ENCODE measurements at regions not wholly inside any gene's neighbourhood (a gene's known extent, or its start where the extent isn't known, plus 50 kb on each side); places are given as distances from the start of the nearest gene placed in this dataset.

- H3K4me1 Mint-ChIP-seq, result no peaks in the 10 kb centered on the region
- DNase-seq, result no peak
- H3K27me3 Mint-ChIP-seq (ENCODE audit: low read depth), result no peaks in the 10 kb centered on the region; the same call in 1 of the 2 replicates
- H3K9me3 Mint-ChIP-seq, result peaks cover 8 to 10% of the 10 kb centered on the region in 2 experiments
- H3K27ac Mint-ChIP-seq, result no peak overlapping the region
- no peak overlapping the region for H2BK12ac ChIP-seq (ENCODE audit: insufficient read length, low read depth, low read length)
- no peak overlapping the region for H3K56ac ChIP-seq (ENCODE audit: insufficient read length, low read depth, low read length)
- H3K36me3 Mint-ChIP-seq (ENCODE audit: insufficient read depth in 1 of 3, low read depth in 3 of 3), result peaks cover 0 to 10% (median 0%) of the 10 kb centered on the region in 3 experiments; a peak in 2 of 7 replicates
- no peak overlapping the region for H3K4me3 Mint-ChIP-seq
- no peak overlapping the region for H2BK20ac ChIP-seq (ENCODE audit: low read depth, low read length, poor library complexity, severe bottlenecking)
- no CpG with 5 or more reads among the region's 1 CpG for WGBS (ENCODE audit: extremely low coverage, insufficient read length, low lambda C conversion rate)
- no peaks in the 10 kb centered on the region for H3K4me1 ChIP-seq (ENCODE audit: insufficient read depth, low read length)
- TF ChIP-seq CTCF (conservative IDR thresholded peaks at IDR 0.05), result no peak
- H4K91ac ChIP-seq (ENCODE audit: insufficient read length, low read depth, low read length), result no peak overlapping the region
- H2AK5ac ChIP-seq (ENCODE audit: insufficient read length, low read length), result no peak overlapping the region
- no peak overlapping the region for H3K4me2 ChIP-seq (ENCODE audit: insufficient read depth, insufficient read length, low read length)
- H3K14ac ChIP-seq (ENCODE audit: insufficient read depth, low read length), result no peak overlapping the region
- no peak overlapping the region for H3K23ac ChIP-seq (ENCODE audit: insufficient read length, low read depth, low read length)
- H2BK5ac ChIP-seq (ENCODE audit: insufficient read length, low read length), result no peak overlapping the region
- no peaks in the 10 kb centered on the region for H3K79me1 ChIP-seq (ENCODE audit: insufficient read depth, low read depth, low read length, poor library complexity, severe bottlenecking)
- no peak overlapping the region for H4K8ac ChIP-seq (replicated peaks; ENCODE audit: insufficient read length, low read depth, low read length)
- no peaks in the 10 kb centered on the region for H4K20me1 ChIP-seq (ENCODE audit: control insufficient read depth, insufficient read depth, insufficient read length)
- H2BK15ac ChIP-seq (ENCODE audit: low read depth, low read length), result no peak overlapping the region
- H4K5ac ChIP-seq (ENCODE audit: insufficient read length, low read depth, low read length), result no peak overlapping the region
- no peak overlapping the region for H2AFZ ChIP-seq (ENCODE audit: low read length)
- H2BK120ac ChIP-seq (ENCODE audit: low read depth, low read length, poor library complexity, severe bottlenecking), result no peak overlapping the region
- H3K18ac ChIP-seq (ENCODE audit: insufficient read length, low read depth, low read length), result no peak overlapping the region
- no peaks in the 10 kb centered on the region for H3K9me3 ChIP-seq (ENCODE audit: control insufficient read depth, low read depth, low read length)
- no peak overlapping the region for H3K27ac ChIP-seq (ENCODE audit: insufficient read length, low read depth, low read length)
- no peak overlapping the region for H3K4ac ChIP-seq (ENCODE audit: low read depth, low read length)
- H3T11ph ChIP-seq (ENCODE audit: low read length), result no peak overlapping the region
- no peaks in the 10 kb centered on the region for H3K79me2 ChIP-seq (ENCODE audit: insufficient read depth, low read length)
- H3K27me3 ChIP-seq (ENCODE audit: insufficient read depth, low read length), result no peaks in the 10 kb centered on the region
- H3K23me2 ChIP-seq (ENCODE audit: insufficient read length, low read depth, low read length, poor library complexity, severe bottlenecking), result no peaks in the 10 kb centered on the region
- H3K9ac ChIP-seq (ENCODE audit: extremely low read depth, insufficient read length, low read length), result no peak overlapping the region
Observed at GRCh38 chr3:103803787-103804186, 1369.0 kb downstream of the ZPLD1 start.
